ENCODE measurements at regions not wholly inside any gene's neighbourhood (a gene's known extent, or its start where the extent isn't known, plus 50 kb on each side); places are given as distances from the start of the nearest gene placed in this dataset.

GRCh38 chr16:17559394-17559793 lies 88.6 kb upstream of the XYLT1 start:
- TF ChIP-seq CTCF (IDR thresholded peaks at IDR 0.05 in 8 of 11, conservative IDR thresholded peaks at IDR 0.05 in 3 of 11) (no peak), POLR2AphosphoS5 (IDR thresholded peaks at IDR 0.05) (no peak)
